ENCODE measurements at regions not wholly inside any gene's neighbourhood (a gene's known extent, or its start where the extent isn't known, plus 50 kb on each side); places are given as distances from the start of the nearest gene placed in this dataset.

DNA sequence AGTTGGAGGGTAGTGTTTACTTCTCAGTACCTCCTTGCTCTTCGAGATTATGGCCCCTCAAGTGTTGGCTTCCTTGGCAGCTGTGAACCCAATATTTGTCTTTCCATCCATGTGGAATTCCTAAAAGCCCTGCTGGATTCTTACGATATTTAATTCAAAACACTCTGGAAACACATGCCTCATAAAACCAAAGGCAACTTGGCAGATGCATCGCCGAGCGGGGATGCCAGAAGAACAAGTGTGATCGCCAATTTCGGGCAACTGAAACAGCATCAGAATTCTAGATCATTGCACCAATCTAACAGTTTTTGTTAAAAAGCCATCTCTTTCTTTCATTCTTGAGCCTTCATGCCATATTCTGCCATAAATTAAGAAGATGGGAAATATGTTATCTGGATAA is 934.4 kb downstream of the AACS start (continued):
- TF ChIP-seq, protein P1, sequence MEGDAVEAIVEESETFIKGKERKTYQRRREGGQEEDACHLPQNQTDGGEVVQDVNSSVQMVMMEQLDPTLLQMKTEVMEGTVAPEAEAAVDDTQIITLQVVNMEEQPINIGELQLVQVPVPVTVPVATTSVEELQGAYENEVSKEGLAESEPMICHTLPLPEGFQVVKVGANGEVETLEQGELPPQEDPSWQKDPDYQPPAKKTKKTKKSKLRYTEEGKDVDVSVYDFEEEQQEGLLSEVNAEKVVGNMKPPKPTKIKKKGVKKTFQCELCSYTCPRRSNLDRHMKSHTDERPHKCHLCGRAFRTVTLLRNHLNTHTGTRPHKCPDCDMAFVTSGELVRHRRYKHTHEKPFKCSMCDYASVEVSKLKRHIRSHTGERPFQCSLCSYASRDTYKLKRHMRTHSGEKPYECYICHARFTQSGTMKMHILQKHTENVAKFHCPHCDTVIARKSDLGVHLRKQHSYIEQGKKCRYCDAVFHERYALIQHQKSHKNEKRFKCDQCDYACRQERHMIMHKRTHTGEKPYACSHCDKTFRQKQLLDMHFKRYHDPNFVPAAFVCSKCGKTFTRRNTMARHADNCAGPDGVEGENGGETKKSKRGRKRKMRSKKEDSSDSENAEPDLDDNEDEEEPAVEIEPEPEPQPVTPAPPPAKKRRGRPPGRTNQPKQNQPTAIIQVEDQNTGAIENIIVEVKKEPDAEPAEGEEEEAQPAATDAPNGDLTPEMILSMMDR (IDR thresholded peaks at IDR 0.05; ENCODE audit: control extremely low read depth in 1 of 3, insufficient read depth in 1 of 3, low read depth in 1 of 3, low read length in 3 of 3) = no peak
